ENCODE measurements at regions not wholly inside any gene's neighbourhood (a gene's known extent, or its start where the extent isn't known, plus 50 kb on each side); places are given as distances from the start of the nearest gene placed in this dataset.

- TF ChIP-seq ZNF414 (CRISPR knock-in tag; IDR thresholded peaks at IDR 0.05) (no peak), SAP130 (CRISPR knock-in tag; IDR thresholded peaks at IDR 0.05; ENCODE audit: low read depth) (no peak), SRSF4 (IDR thresholded peaks at IDR 0.05; ENCODE audit: low read depth, low read length, poor library complexity, severe bottlenecking) (no peak), ZNF530 (CRISPR knock-in tag; IDR thresholded peaks at IDR 0.05; ENCODE audit: low read depth) (no peak), MIER2 (CRISPR knock-in tag; IDR thresholded peaks at IDR 0.05) (no peak), NR2F2 (IDR thresholded peaks at IDR 0.05; ENCODE audit: borderline replicate concordance, low read depth) (no peak), HINFP (CRISPR knock-in tag; IDR thresholded peaks at IDR 0.05; ENCODE audit: low read depth) (no peak), CEBPZ (IDR thresholded peaks at IDR 0.05; ENCODE audit: low read length) (no peak), ARNTL (CRISPR knock-in tag; IDR thresholded peaks at IDR 0.05) (no peak), MEIS1 (CRISPR knock-in tag; IDR thresholded peaks at IDR 0.05; ENCODE audit: borderline replicate concordance) (no peak), ZNF205 (CRISPR knock-in tag; IDR thresholded peaks at IDR 0.05) (no peak), GTF3A (CRISPR knock-in tag; conservative IDR thresholded peaks at IDR 0.05) (no peak), FOXP4 (CRISPR knock-in tag; IDR thresholded peaks at IDR 0.05) (no peak), CENPX (CRISPR knock-in tag; IDR thresholded peaks at IDR 0.05) (no peak)
- TF ChIP-seq, protein P1, sequence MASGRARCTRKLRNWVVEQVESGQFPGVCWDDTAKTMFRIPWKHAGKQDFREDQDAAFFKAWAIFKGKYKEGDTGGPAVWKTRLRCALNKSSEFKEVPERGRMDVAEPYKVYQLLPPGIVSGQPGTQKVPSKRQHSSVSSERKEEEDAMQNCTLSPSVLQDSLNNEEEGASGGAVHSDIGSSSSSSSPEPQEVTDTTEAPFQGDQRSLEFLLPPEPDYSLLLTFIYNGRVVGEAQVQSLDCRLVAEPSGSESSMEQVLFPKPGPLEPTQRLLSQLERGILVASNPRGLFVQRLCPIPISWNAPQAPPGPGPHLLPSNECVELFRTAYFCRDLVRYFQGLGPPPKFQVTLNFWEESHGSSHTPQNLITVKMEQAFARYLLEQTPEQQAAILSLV (CRISPR knock-in tag; IDR thresholded peaks at IDR 0.05; ENCODE audit: borderline replicate concordance), result no peak
- TF ChIP-seq, protein P2, sequence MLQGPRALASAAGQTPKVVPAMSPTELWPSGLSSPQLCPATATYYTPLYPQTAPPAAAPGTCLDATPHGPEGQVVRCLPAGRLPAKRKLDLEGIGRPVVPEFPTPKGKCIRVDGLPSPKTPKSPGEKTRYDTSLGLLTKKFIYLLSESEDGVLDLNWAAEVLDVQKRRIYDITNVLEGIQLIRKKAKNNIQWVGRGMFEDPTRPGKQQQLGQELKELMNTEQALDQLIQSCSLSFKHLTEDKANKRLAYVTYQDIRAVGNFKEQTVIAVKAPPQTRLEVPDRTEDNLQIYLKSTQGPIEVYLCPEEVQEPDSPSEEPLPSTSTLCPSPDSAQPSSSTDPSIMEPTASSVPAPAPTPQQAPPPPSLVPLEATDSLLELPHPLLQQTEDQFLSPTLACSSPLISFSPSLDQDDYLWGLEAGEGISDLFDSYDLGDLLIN (CRISPR knock-in tag; IDR thresholded peaks at IDR 0.05; ENCODE audit: borderline replicate concordance), result no peak
- Histone ChIP-seq H2AFZ (ENCODE audit: low read length) (no peak overlapping the region), H3K9ac (ENCODE audit: insufficient read depth, low read depth, low read length) (no peak overlapping the region), H3K27me3 (ENCODE audit: control insufficient read depth in 1 of 2, insufficient read depth in 2 of 2, low read length in 2 of 2) (peaks cover 6 to 43% of the 10 kb centered on the region in 2 experiments; a peak in 4 of 5 replicates), H3K4me3 (replicated peaks in 1 of 3; ENCODE audit: insufficient read depth in 1 of 3, low read depth in 2 of 3, low read length in 3 of 3) (no peak overlapping the region), H3K9me3 (ENCODE audit: low read length) (no peaks in the 10 kb centered on the region), H3K4me2 (ENCODE audit: low read depth, low read length) (no peak overlapping the region), H4K20me1 (ENCODE audit: insufficient read depth, low read length) (no peaks in the 10 kb centered on the region), H3K27ac (ENCODE audit: extremely low read length, insufficient read depth, low read length) (no peak overlapping the region), H3K36me3 (replicated peaks in 1 of 2; ENCODE audit: control insufficient read depth in 1 of 2, insufficient read depth in 2 of 2, low read length in 2 of 2) (no peaks in the 10 kb centered on the region), H3K79me2 (ENCODE audit: insufficient read depth, low read length) (no peaks in the 10 kb centered on the region), H3K4me1 (ENCODE audit: insufficient read depth, low read length) (no peaks in the 10 kb centered on the region)
- intact Hi-C loops (cut with micrococcal nuclease; ENCODE audit: unreplicated experiment), result no loop called here
- ChIA-PET POLR2A (no interaction called here), CTCF (ENCODE audit: low intra/inter-chr PET ratio, low total read pairs) (no interaction called here)
- no TSS peak for BruUV-seq (replicated peaks)
- FAIRE-seq (no peak), DNase-seq (ENCODE audit: low spot score) (no peak), ATAC-seq (no peak)
- 7% methylated on average over 2 of the region's 2 CpGs for WGBS (ENCODE audit: low lambda C conversion rate)
- in situ Hi-C loops (cut with HindIII; ENCODE audit: extremely low pct_ligation_motif_present, low pct_unique_long_range_greater_than_20kb), result no loop called here
Observed at GRCh38 chr10:100631192-100631591, 95.4 kb downstream of the HIF1AN start.

Measured in HepG2 (cell line).